MM.1S (cell line): ENCODE measurements at regions not wholly inside any gene's neighbourhood (a gene's known extent, or its start where the extent isn't known, plus 50 kb on each side); places are given as distances from the start of the nearest gene placed in this dataset.

Experiments
- DNase-seq: peaks from one replicate; pipeline ENCODE4 v3.0.0-alpha.2; 2015
- H2AFZ ChIP-seq: fragments of 300-600 bp; sonication (generic); 2 replicates; pipeline ENCODE4 v1.6.0; 2016; ENCODE audit warnings: antibody characterized with exemption, low read length
- H3F3A ChIP-seq: fragments of 300-600 bp; sonication (generic); 2 replicates; pipeline ENCODE4 v1.6.1; 2016; ENCODE audit warnings: mild to moderate bottlenecking, antibody characterized with exemption, low read length, moderate library complexity, mixed read lengths; ENCODE audit not compliant: insufficient read depth
- H3K27ac ChIP-seq: fragments of 300-600 bp; sonication (generic); 2 replicates; pipeline ENCODE4 v1.5.1; 2016; ENCODE audit warnings: mild to moderate bottlenecking, low read length
- H3K27me3 ChIP-seq: fragments of 300-600 bp; sonication (generic); replicated peaks from 2 replicates; pipeline ENCODE4 v1.6.0; 2016; ENCODE audit warnings: low read length; ENCODE audit not compliant: insufficient read depth
- H3K36me3 ChIP-seq: fragments of 300-600 bp; sonication (generic); replicated peaks from 2 replicates; pipeline ENCODE4 v1.6.1; 2016; ENCODE audit warnings: mild to moderate bottlenecking, low read length, mixed read lengths; ENCODE audit not compliant: insufficient read depth
- H3K4me1 ChIP-seq: fragments of 300-600 bp; sonication (generic); 2 replicates; pipeline ENCODE4 v1.6.1; 2016; ENCODE audit warnings: low read length, mixed read lengths
- H3K4me2 ChIP-seq: fragments of 300-600 bp; sonication (generic); 2 replicates; pipeline ENCODE4 v1.6.0; 2016; ENCODE audit warnings: low read depth, low read length
- H3K4me3 ChIP-seq: fragments of 300-600 bp; sonication (generic); 2 replicates; pipeline ENCODE4 v1.5.1; 2016; ENCODE audit warnings: low read length, mixed read lengths
- H3K79me2 ChIP-seq: fragments of 300-600 bp; sonication (generic); 2 replicates; pipeline ENCODE4 v1.6.1; 2016; ENCODE audit warnings: mixed run types, low read length, mixed read lengths
- H3K9ac ChIP-seq: fragments of 300-600 bp; sonication (generic); 2 replicates; pipeline ENCODE4 v1.6.1; 2016; ENCODE audit warnings: low read length, mixed read lengths
- H3K9me2 ChIP-seq: fragments of 300-600 bp; sonication (generic); replicated peaks from 2 replicates; pipeline ENCODE4 v1.6.1; 2016; ENCODE audit warnings: mild to moderate bottlenecking, low read length, mixed read lengths; ENCODE audit not compliant: insufficient read depth
- H3K9me3 ChIP-seq: fragments of 300-600 bp; sonication (generic); replicated peaks from 2 replicates; pipeline ENCODE4 v1.6.1; 2016; ENCODE audit warnings: mild to moderate bottlenecking, low read length, mixed read lengths; ENCODE audit not compliant: insufficient read depth
- H4K20me1 ChIP-seq: fragments of 300-600 bp; sonication (generic); 2 replicates; pipeline ENCODE4 v1.6.1; 2016; ENCODE audit warnings: mild to moderate bottlenecking, low read length, moderate library complexity, mixed read lengths; ENCODE audit not compliant: insufficient read depth
- EZH2 ChIP-seq: fragments of 300-600 bp; sonication (generic); optimal IDR thresholded peaks from 2 replicates; pipeline ENCODE3; 2017; ENCODE audit warnings: low read depth, mild to moderate bottlenecking, antibody characterized with exemption, low read length, mixed read lengths
- EZH2phosphoT487 ChIP-seq: fragments of 300-600 bp; sonication (generic); IDR thresholded peaks from 2 replicates; pipeline ENCODE4 v1.6.1; 2018; ENCODE audit warnings: antibody characterized with exemption, low read length
- TF ChIP-seq, protein P1 (sequence below): fragments of 300-600 bp; sonication (generic); IDR thresholded peaks from 2 replicates; pipeline ENCODE4 v1.5.1; 2016; ENCODE audit warnings: antibody characterized with exemption, low read length, mixed read lengths

DNA sequence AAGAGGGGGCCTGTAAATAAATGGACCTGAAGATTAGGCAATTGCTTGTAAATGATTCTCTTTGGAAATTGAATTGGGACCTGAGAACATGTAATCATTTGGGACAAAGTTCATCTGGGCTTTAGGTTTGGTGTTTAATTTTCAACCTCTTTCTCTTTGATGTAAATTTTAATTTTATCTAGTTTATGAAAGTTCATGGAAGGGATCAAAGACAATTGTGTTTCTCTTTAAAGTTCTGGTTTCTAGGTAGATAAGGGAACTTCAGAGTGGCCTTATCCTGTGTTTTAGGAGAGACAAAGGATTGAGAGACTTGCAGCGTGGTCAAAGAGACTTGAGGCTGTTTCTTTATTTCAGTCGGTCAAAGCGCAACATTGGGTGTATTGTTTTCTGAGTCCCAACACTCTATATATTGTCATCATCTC is 1108.3 kb downstream of the TBL1XR1 start:
- no peaks in the 10 kb centered on the region for H3K36me3 ChIP-seq
- H3K9me3 ChIP-seq = no peaks in the 10 kb centered on the region
- H3K4me3 ChIP-seq = no peak overlapping the region
- H3K4me2 ChIP-seq = no peak overlapping the region
- H3K27me3 ChIP-seq = no peaks in the 10 kb centered on the region
- peaks cover 9% of the 10 kb centered on the region; the same call in 1 of the 2 replicates for H3K4me1 ChIP-seq
- no peaks in the 10 kb centered on the region for H3K9me2 ChIP-seq
- TF ChIP-seq, protein P1, sequence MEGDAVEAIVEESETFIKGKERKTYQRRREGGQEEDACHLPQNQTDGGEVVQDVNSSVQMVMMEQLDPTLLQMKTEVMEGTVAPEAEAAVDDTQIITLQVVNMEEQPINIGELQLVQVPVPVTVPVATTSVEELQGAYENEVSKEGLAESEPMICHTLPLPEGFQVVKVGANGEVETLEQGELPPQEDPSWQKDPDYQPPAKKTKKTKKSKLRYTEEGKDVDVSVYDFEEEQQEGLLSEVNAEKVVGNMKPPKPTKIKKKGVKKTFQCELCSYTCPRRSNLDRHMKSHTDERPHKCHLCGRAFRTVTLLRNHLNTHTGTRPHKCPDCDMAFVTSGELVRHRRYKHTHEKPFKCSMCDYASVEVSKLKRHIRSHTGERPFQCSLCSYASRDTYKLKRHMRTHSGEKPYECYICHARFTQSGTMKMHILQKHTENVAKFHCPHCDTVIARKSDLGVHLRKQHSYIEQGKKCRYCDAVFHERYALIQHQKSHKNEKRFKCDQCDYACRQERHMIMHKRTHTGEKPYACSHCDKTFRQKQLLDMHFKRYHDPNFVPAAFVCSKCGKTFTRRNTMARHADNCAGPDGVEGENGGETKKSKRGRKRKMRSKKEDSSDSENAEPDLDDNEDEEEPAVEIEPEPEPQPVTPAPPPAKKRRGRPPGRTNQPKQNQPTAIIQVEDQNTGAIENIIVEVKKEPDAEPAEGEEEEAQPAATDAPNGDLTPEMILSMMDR = no peak
- TF ChIP-seq EZH2 = no peak
- no peak for TF ChIP-seq EZH2phosphoT487
- no peak overlapping the region for H3K27ac ChIP-seq
- no peaks in the 10 kb centered on the region for H3F3A ChIP-seq
- no peaks in the 10 kb centered on the region for H3K79me2 ChIP-seq
- no peak overlapping the region for H2AFZ ChIP-seq
- no peaks in the 10 kb centered on the region for H4K20me1 ChIP-seq
- no peak for DNase-seq
- no peak overlapping the region for H3K9ac ChIP-seq

DNA sequence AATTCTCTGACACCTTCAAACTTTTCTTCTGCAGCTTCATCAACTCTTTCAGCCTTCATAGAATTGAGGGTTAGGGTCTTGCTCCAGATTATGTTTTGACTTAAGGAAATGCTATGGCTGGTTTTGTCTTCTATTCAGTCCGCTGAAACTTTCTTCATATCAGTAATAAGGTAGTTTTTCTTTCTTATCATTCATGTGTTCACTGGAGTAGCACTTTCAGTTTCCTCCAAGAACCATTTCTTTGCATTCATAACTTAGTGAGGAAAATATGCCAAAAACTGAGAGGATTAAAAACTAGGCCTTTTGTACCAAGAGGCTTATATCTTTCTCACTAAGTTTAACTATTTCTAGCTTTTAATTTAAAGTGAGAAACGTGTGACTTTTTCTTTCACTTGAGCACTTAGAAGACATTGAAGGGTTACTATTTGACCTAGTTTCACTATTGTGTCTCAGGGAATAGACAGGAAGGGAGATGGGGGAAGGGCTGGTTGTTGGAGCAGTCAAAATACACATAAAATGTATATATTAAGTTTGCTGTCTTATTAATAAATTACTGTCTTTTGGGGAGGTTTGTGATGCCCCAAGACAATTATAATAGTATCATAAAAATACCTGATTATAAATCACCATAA is 1110.1 kb downstream of the TBL1XR1 start:
- Histone ChIP-seq H2AFZ (peak overlapping the region; percentile 5; the same call in 1 of the 2 replicates), H3K27me3 (no peaks in the 10 kb centered on the region), H3K36me3 (no peaks in the 10 kb centered on the region), H3K79me2 (no peaks in the 10 kb centered on the region), H3F3A (no peaks in the 10 kb centered on the region), H3K4me1 (peaks cover 9% of the 10 kb centered on the region; the same call in 1 of the 2 replicates), H4K20me1 (no peaks in the 10 kb centered on the region), H3K9me2 (no peaks in the 10 kb centered on the region), H3K27ac (peak overlapping the region; percentile 5; the same call in 1 of the 2 replicates), H3K4me2 (peak overlapping the region; percentile 38), H3K9me3 (no peaks in the 10 kb centered on the region), H3K9ac (no peak overlapping the region), H3K4me3 (peak overlapping the region; percentile 33)
- TF ChIP-seq, protein P1 = no peak
- TF ChIP-seq EZH2phosphoT487 (no peak), EZH2 (no peak)
- DNase-seq = peak; percentile 69

DNA sequence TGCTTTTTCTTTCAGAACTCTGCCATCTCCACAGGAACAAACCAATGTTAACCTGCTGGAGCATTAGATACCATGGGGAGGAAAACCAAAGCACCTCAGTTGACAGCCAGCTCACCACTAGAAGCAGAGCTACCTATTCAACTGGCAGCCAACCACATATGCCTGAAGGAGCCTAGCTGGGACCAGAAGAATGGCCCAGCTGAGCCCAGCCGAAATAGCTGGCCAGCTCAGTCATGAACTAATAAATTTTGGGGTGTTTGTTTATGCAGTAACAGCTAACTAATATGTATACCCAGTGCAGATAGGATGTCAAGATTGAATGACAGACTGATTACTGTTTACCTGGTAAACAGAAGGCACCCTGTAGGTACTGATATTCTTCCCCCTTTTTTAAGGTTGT is 1117.5 kb downstream of the TBL1XR1 start:
- no peaks in the 10 kb centered on the region for H3K9me3 ChIP-seq
- no peak overlapping the region for H3K4me2 ChIP-seq
- H3K27me3 ChIP-seq = no peaks in the 10 kb centered on the region
- no peak overlapping the region for H2AFZ ChIP-seq
- H3K79me2 ChIP-seq = no peaks in the 10 kb centered on the region
- no peaks in the 10 kb centered on the region for H3K4me1 ChIP-seq
- no peak for TF ChIP-seq EZH2phosphoT487
- no peak for TF ChIP-seq EZH2
- TF ChIP-seq, protein P1 = no peak
- no peaks in the 10 kb centered on the region for H3K9me2 ChIP-seq
- H3K4me3 ChIP-seq = no peak overlapping the region
- no peak overlapping the region for H3K9ac ChIP-seq
- no peak for DNase-seq
- H3K27ac ChIP-seq = no peak overlapping the region
- no peaks in the 10 kb centered on the region for H3F3A ChIP-seq
- H4K20me1 ChIP-seq = no peaks in the 10 kb centered on the region
- H3K36me3 ChIP-seq = no peaks in the 10 kb centered on the region
